Transverse colon (tissue), 4 donors: ENCODE measurements at regions not wholly inside any gene's neighbourhood (a gene's known extent, or its start where the extent isn't known, plus 50 kb on each side); places are given as distances from the start of the nearest gene placed in this dataset.
"Not testable (repeated sequence)": the region's sequence is repeated elsewhere in the genome, so short reads cannot be mapped to it uniquely, and the experiment has no call there.

Source experiments
- EP300 ChIP-seq: sonication (generic); formaldehyde crosslinking; IDR thresholded peaks from one replicate; pipeline ENCODE4 v1.6.1; 2017; ENCODE audit warnings: antibody characterized with exemption, low read depth
- POLR2A ChIP-seq: fragments of 450-650 bp; IDR thresholded peaks from one replicate; pipeline ENCODE4 v1.6.1; 2016; ENCODE audit warnings: antibody characterized with exemption, mild to moderate bottlenecking, moderate library complexity
- POLR2AphosphoS5 ChIP-seq, 3 donors: sonication (generic); formaldehyde crosslinking; IDR thresholded peaks; one replicate each; pipeline ENCODE4 v1.6.1; 2016; ENCODE audit warnings: antibody characterized with exemption in 3 of 3
- TF ChIP-seq, protein P1 (sequence below), 5 experiments: fragments of 200-600 bp in 3 of 5; fragments of 450-650 bp in 2 of 5; sonication (generic) in 3 of 5; IDR thresholded peaks; 1 replicate in 2 of 5; 2 replicates in 3 of 5; pipeline ENCODE4 v1.5.1; 2016 to 2017; ENCODE audit warnings: antibody characterized with exemption in 5 of 5, inconsistent platforms in 3 of 5, mild to moderate bottlenecking in 2 of 5, moderate library complexity in 1 of 5

GRCh38 chr17:16843511-16843910, 128.4 kb downstream of the TNFRSF13B start:
- TF ChIP-seq, protein P1, sequence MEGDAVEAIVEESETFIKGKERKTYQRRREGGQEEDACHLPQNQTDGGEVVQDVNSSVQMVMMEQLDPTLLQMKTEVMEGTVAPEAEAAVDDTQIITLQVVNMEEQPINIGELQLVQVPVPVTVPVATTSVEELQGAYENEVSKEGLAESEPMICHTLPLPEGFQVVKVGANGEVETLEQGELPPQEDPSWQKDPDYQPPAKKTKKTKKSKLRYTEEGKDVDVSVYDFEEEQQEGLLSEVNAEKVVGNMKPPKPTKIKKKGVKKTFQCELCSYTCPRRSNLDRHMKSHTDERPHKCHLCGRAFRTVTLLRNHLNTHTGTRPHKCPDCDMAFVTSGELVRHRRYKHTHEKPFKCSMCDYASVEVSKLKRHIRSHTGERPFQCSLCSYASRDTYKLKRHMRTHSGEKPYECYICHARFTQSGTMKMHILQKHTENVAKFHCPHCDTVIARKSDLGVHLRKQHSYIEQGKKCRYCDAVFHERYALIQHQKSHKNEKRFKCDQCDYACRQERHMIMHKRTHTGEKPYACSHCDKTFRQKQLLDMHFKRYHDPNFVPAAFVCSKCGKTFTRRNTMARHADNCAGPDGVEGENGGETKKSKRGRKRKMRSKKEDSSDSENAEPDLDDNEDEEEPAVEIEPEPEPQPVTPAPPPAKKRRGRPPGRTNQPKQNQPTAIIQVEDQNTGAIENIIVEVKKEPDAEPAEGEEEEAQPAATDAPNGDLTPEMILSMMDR (IDR thresholded peaks at IDR 0.05) = not testable (repeated sequence)
- not testable (repeated sequence) for TF ChIP-seq EP300; POLR2A; POLR2AphosphoS5 (IDR thresholded peaks at IDR 0.05)
